PFSK-1 (cell line): ENCODE measurements at regions not wholly inside any gene's neighbourhood (a gene's known extent, or its start where the extent isn't known, plus 50 kb on each side); places are given as distances from the start of the nearest gene placed in this dataset.

Source experiments
- FOXP2 ChIP-seq: optimal IDR thresholded peaks from 2 replicates; pipeline ENCODE3; 2011; ENCODE audit warnings: borderline replicate concordance, control low read depth, inconsistent platforms; ENCODE audit not compliant: insufficient read depth; ENCODE audit errors: extremely low read length, extremely low read depth
- POLR2AphosphoS5 ChIP-seq: IDR thresholded peaks from 2 replicates; pipeline ENCODE4 v1.6.1; 2012; ENCODE audit warnings: low read depth, mild to moderate bottlenecking, control low read depth, low read length, moderate library complexity
- REST ChIP-seq, 2 experiments: IDR thresholded peaks; 2 replicates each; pipeline versions ENCODE4 v1.6.1 to v1.8.0; 2011 to 2012; ENCODE audit warnings: low read depth in 2 of 2, low read length in 2 of 2, control low read depth in 1 of 2, inconsistent platforms in 1 of 2, mild to moderate bottlenecking in 1 of 2, moderate library complexity in 1 of 2; ENCODE audit not compliant: insufficient read depth in 1 of 2
- SIN3A ChIP-seq: IDR thresholded peaks from 2 replicates; pipeline ENCODE4 v1.6.1; 2012; ENCODE audit warnings: mild to moderate bottlenecking, low read length, moderate library complexity, borderline replicate concordance; ENCODE audit not compliant: insufficient read depth
- TAF1 ChIP-seq: IDR thresholded peaks from 2 replicates; pipeline ENCODE4 v1.6.1; 2012; ENCODE audit warnings: low read length, control low read depth, borderline replicate concordance; ENCODE audit not compliant: insufficient read depth

- TF ChIP-seq REST (IDR thresholded peaks at IDR 0.05; ENCODE audit: insufficient read depth in 1 of 2, low read depth in 2 of 2, low read length in 2 of 2) (no peak), SIN3A (no peak), TAF1 (no peak), POLR2AphosphoS5 (no peak), FOXP2 (no peak)
These were observed 160.9 kb downstream of the RTL9 start for GRCh38 chrX:110519501-110519900.

- TF ChIP-seq POLR2AphosphoS5 (no peak), SIN3A (no peak)
These were observed 161.3 kb downstream of the RTL9 start for GRCh38 chrX:110519906-110520452.

GRCh38 chrX:110531873-110532580 lies 173.4 kb downstream of the RTL9 start:
- TF ChIP-seq TAF1 (no peak), POLR2AphosphoS5 (no peak), REST (IDR thresholded peaks at IDR 0.05; ENCODE audit: insufficient read depth in 1 of 2, low read depth in 2 of 2, low read length in 2 of 2) (no peak), SIN3A (no peak), FOXP2 (no peak)

- no peak for TF ChIP-seq TAF1
- no peak for TF ChIP-seq POLR2AphosphoS5
- no peak for TF ChIP-seq REST (IDR thresholded peaks at IDR 0.05; ENCODE audit: insufficient read depth in 1 of 2, low read depth in 2 of 2, low read length in 2 of 2)
- no peak for TF ChIP-seq FOXP2
- no peak for TF ChIP-seq SIN3A
These were observed 173.9 kb downstream of the RTL9 start for GRCh38 chrX:110532581-110532931.

GRCh38 chrX:110536816-110537215 lies 178.2 kb downstream of the RTL9 start:
- TF ChIP-seq POLR2AphosphoS5 (no peak), REST (IDR thresholded peaks at IDR 0.05; ENCODE audit: insufficient read depth in 1 of 2, low read depth in 2 of 2, low read length in 2 of 2) (no peak), TAF1 (no peak), FOXP2 (no peak)
